SK-N-SH (cell line): ENCODE measurements at regions not wholly inside any gene's neighbourhood (a gene's known extent, or its start where the extent isn't known, plus 50 kb on each side); places are given as distances from the start of the nearest gene placed in this dataset.

Experiments used
- CTCF ChIP-seq: fragments of 200-600 bp; sonication (generic); IDR thresholded peaks from 2 replicates; pipeline ENCODE4 v1.6.1; 2017; ENCODE audit warnings: antibody characterized with exemption, mild to moderate bottlenecking, moderate library complexity
- IRF3 ChIP-seq: fragments of 150-350 bp; IDR thresholded peaks from 2 replicates; pipeline ENCODE4 v1.6.1; 2016; ENCODE audit warnings: mild to moderate bottlenecking, low read depth, low read length
- NFIC ChIP-seq: IDR thresholded peaks from 2 replicates; pipeline ENCODE4 v1.4.0; 2012; ENCODE audit warnings: borderline replicate concordance
- POLR2AphosphoS5 ChIP-seq: IDR thresholded peaks from 2 replicates; pipeline ENCODE4 v1.6.1; 2012; ENCODE audit warnings: low read depth, low read length
- REST ChIP-seq: IDR thresholded peaks from 2 replicates; pipeline ENCODE4 v1.6.1; 2012; ENCODE audit warnings: mild to moderate bottlenecking, low read depth, low read length, moderate library complexity
- RFX5 ChIP-seq: IDR thresholded peaks from 2 replicates; pipeline ENCODE4 v1.6.1; 2012; ENCODE audit warnings: mild to moderate bottlenecking, improper control_type of control experiment, low read length
- SMC3 ChIP-seq: IDR thresholded peaks from 2 replicates; pipeline ENCODE4 v1.6.1; 2012; ENCODE audit warnings: low read depth, low read length, improper control_type of control experiment
- ZBTB33 ChIP-seq: IDR thresholded peaks from 2 replicates; pipeline ENCODE4 v1.4.0; 2012; ENCODE audit warnings: low read depth, borderline replicate concordance

GRCh38 chr16:35906440-35906839, 2447.0 kb downstream of the TP53TG3F start:
- TF ChIP-seq POLR2AphosphoS5 (no peak), NFIC (no peak), SMC3 (no peak), IRF3 (no peak), RFX5 (no peak), REST (no peak), ZBTB33 (no peak), CTCF (no peak)
